PC-3 (cell line): ENCODE measurements at regions not wholly inside any gene's neighbourhood (a gene's known extent, or its start where the extent isn't known, plus 50 kb on each side); places are given as distances from the start of the nearest gene placed in this dataset.

Experiments used
- CTCF ChIP-seq: fragments of 300-600 bp; sonication (generic); conservative IDR thresholded peaks from 2 replicates; pipeline ENCODE4 v1.5.1; 2017; ENCODE audit warnings: antibody characterized with exemption, low read depth, mild to moderate bottlenecking, low read length
- EZH2 ChIP-seq: fragments of 300-600 bp; sonication (generic); IDR thresholded peaks from one replicate; pipeline ENCODE4 v1.6.1; 2017; ENCODE audit warnings: antibody characterized with exemption, mild to moderate bottlenecking, low read length; ENCODE audit not compliant: unreplicated experiment
- EZH2phosphoT487 ChIP-seq: fragments of 300-600 bp; sonication (generic); IDR thresholded peaks from 2 replicates; pipeline ENCODE4 v1.6.1; 2018; ENCODE audit warnings: mild to moderate bottlenecking, antibody characterized with exemption, low read length, borderline replicate concordance

- TF ChIP-seq CTCF (no peak), EZH2phosphoT487 (no peak), EZH2 (no peak)
These were observed 545.2 kb upstream of the CAMK1G start for GRCh38 chr1:209038316-209038715.
